ENCODE measurements at regions not wholly inside any gene's neighbourhood (a gene's known extent, or its start where the extent isn't known, plus 50 kb on each side); places are given as distances from the start of the nearest gene placed in this dataset.

GRCh38 chr2:74048147-74048546 lies 63.4 kb downstream of the TET3 start:
- Histone ChIP-seq H4K20me1 (ENCODE audit: insufficient read depth, low read length) (no peaks in the 10 kb centered on the region), H3K4me3 (ENCODE audit: low read length) (no peak overlapping the region), H3K27me3 (replicated peaks; ENCODE audit: insufficient read depth, low read length) (no peaks in the 10 kb centered on the region), H3K27ac (ENCODE audit: low read length) (no peak overlapping the region), H2AFZ (ENCODE audit: low read length) (no peak overlapping the region), H3K9me2 (replicated peaks; ENCODE audit: insufficient read depth, low read length) (no peaks in the 10 kb centered on the region), H3K36me3 (replicated peaks; ENCODE audit: insufficient read depth, low read length) (no peaks in the 10 kb centered on the region), H3K4me2 (ENCODE audit: low read depth, low read length) (no peak overlapping the region), H3K9ac (ENCODE audit: low read length) (no peak overlapping the region), H3K79me2 (ENCODE audit: low read length) (peaks cover 6% of the 10 kb centered on the region), H3F3A (ENCODE audit: insufficient read depth, low read length) (no peaks in the 10 kb centered on the region), H3K9me3 (replicated peaks; ENCODE audit: insufficient read depth, low read length) (no peaks in the 10 kb centered on the region), H3K4me1 (ENCODE audit: low read length) (no peaks in the 10 kb centered on the region)
- TF ChIP-seq EZH2 (optimal IDR thresholded peaks at IDR 0.05; ENCODE audit: low read depth, low read length) = no peak
- TF ChIP-seq EZH2phosphoT487 (IDR thresholded peaks at IDR 0.05; ENCODE audit: low read length) = no peak
- no peak for TF ChIP-seq CTCF (IDR thresholded peaks at IDR 0.05; ENCODE audit: low read length)
- no peak for DNase-seq

- TF ChIP-seq EZH2phosphoT487 (IDR thresholded peaks at IDR 0.05; ENCODE audit: low read length) = no peak
- no peak for TF ChIP-seq EZH2 (optimal IDR thresholded peaks at IDR 0.05; ENCODE audit: low read depth, low read length)
- no peak for TF ChIP-seq CTCF (IDR thresholded peaks at IDR 0.05; ENCODE audit: low read length)
- H4K20me1 ChIP-seq (ENCODE audit: insufficient read depth, low read length) = no peaks in the 10 kb centered on the region
- H3F3A ChIP-seq (ENCODE audit: insufficient read depth, low read length) = no peaks in the 10 kb centered on the region
- no peak overlapping the region for H3K4me3 ChIP-seq (ENCODE audit: low read length)
- H3K36me3 ChIP-seq (replicated peaks; ENCODE audit: insufficient read depth, low read length) = no peaks in the 10 kb centered on the region
- H2AFZ ChIP-seq (ENCODE audit: low read length) = no peak overlapping the region
- no peak overlapping the region for H3K9ac ChIP-seq (ENCODE audit: low read length)
- no peaks in the 10 kb centered on the region for H3K4me1 ChIP-seq (ENCODE audit: low read length)
- peaks cover 2% of the 10 kb centered on the region; the same call in 1 of the 2 replicates for H3K79me2 ChIP-seq (ENCODE audit: low read length)
- H3K27me3 ChIP-seq (replicated peaks; ENCODE audit: insufficient read depth, low read length) = no peaks in the 10 kb centered on the region
- no peak overlapping the region for H3K27ac ChIP-seq (ENCODE audit: low read length)
- no peaks in the 10 kb centered on the region for H3K9me3 ChIP-seq (replicated peaks; ENCODE audit: insufficient read depth, low read length)
- H3K4me2 ChIP-seq (ENCODE audit: low read depth, low read length) = no peak overlapping the region
- no peaks in the 10 kb centered on the region for H3K9me2 ChIP-seq (replicated peaks; ENCODE audit: insufficient read depth, low read length)
- DNase-seq = no peak
Measured at GRCh38 chr2:74048843-74049519, 64.3 kb downstream of the TET3 start.

- H3K4me2 ChIP-seq (ENCODE audit: low read depth, low read length) = no peak overlapping the region
- H3K36me3 ChIP-seq (replicated peaks; ENCODE audit: insufficient read depth, low read length) = no peaks in the 10 kb centered on the region
- no peaks in the 10 kb centered on the region for H3K4me1 ChIP-seq (ENCODE audit: low read length)
- H3K9me2 ChIP-seq (replicated peaks; ENCODE audit: insufficient read depth, low read length) = no peaks in the 10 kb centered on the region
- H3K4me3 ChIP-seq (ENCODE audit: low read length) = no peak overlapping the region
- DNase-seq = no peak
- H2AFZ ChIP-seq (ENCODE audit: low read length) = no peak overlapping the region
- no peaks in the 10 kb centered on the region for H4K20me1 ChIP-seq (ENCODE audit: insufficient read depth, low read length)
- no peak for TF ChIP-seq CTCF (IDR thresholded peaks at IDR 0.05; ENCODE audit: low read length)
- no peaks in the 10 kb centered on the region for H3K27me3 ChIP-seq (replicated peaks; ENCODE audit: insufficient read depth, low read length)
- no peak overlapping the region for H3K9ac ChIP-seq (ENCODE audit: low read length)
- H3K9me3 ChIP-seq (replicated peaks; ENCODE audit: insufficient read depth, low read length) = no peaks in the 10 kb centered on the region
- H3F3A ChIP-seq (ENCODE audit: insufficient read depth, low read length) = no peaks in the 10 kb centered on the region
- H3K79me2 ChIP-seq (ENCODE audit: low read length) = 0 out of 2 replicates have a peak, but pooled peaks cover 3% of the 10 kb centered on the region
- H3K27ac ChIP-seq (ENCODE audit: low read length) = no peak overlapping the region
Measured at GRCh38 chr2:74050151-74050550, 65.4 kb downstream of the TET3 start.

All from MM.1S (cell line).